GM21381 (cell line): ENCODE measurements at regions not wholly inside any gene's neighbourhood (a gene's known extent, or its start where the extent isn't known, plus 50 kb on each side); places are given as distances from the start of the nearest gene placed in this dataset.

Source experiments
- ATAC-seq: cut with Tn5 transposase; IDR thresholded peaks from one replicate; pipeline ENCODE4 v1.9.1; 2021; ENCODE audit warnings: mild to moderate bottlenecking, moderate library complexity; ENCODE audit not compliant: unreplicated experiment

- ATAC-seq = no peak
Observed at GRCh38 chr10:125460326-125460725, 222.6 kb downstream of the TEX36 start.

- ATAC-seq = no peak
Observed at GRCh38 chr10:125457406-125457805, 225.6 kb downstream of the TEX36 start.

DNA sequence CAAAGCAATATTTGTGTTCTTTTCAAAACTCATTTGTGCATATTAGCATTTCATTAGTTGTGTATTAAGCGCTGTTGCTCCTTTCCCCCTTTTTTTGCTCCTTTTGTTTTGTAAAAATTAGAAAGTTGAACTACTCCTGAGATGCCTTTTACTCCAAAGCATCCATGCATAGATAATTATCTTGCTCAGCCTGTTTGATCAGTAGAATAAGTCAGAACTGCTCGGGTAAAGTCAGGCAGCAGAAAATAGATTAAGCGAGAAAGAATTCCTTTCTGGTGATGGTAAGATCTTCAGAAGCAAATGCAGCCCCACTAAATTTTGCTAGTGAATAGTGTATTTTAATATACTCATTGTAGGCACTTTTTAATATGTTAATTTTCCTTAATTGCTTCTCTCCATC, 227.1 kb downstream of the TEX36 start:
- no peak for ATAC-seq

DNA sequence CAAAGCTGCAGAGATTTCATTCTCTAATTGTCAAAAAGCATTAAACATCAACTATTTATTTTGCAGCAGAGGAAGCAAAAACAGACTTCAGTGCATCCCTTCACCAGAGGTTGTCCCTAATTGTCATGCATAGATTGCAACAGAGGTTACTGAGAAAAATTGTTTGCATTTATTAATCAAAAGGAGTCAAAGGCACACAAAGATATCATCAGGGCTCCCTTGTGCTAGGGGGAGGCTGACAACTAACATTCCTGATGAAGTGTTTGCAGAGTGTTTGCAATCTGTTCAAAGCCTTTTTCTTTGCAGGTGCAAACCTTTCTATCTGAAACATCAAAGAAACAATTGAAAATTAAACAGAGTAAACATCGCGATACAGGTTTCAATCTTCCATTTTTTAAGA, 227.5 kb downstream of the TEX36 start:
- ATAC-seq = no peak

DNA sequence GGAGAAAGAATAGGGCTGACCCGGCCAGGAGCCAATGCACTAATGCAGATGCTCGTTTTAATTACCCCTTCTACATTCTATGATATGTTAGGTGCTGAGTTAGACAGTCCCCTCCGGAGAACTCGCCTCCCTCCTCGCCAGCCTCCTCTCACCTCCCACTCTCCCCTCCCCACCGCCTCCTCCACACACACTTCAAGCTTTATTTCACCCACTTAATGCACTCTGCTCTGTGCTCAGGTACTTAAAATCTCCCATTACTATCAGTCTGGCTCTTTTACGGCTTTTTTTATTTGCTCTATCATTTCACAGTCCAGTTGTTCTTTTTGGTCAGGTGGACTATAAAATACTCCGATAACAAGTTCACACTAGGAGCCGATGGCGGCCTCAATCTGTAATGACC, 231.6 kb downstream of the TEX36 start:
- no peak for ATAC-seq

DNA sequence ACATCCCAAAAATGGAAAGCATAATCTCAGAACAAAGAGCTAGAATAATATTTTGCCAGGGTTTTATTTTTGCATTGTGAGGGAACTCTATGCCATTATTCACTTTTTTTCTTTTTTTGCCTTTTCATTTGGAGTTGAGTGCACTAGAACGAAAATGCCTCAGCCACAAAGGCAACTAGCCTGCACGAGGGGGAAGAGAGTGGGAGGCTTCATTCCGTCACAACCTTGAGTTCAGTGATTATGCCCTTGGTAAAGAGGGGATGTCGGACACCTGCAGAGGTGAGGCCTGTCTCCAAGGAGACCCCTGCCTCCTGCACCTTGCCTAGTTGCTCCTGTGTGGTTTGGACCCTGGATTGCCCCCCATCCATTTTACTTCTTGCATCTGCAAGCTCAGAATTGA, 232.7 kb downstream of the TEX36 start:
- ATAC-seq = no peak

GRCh38 chr10:125449571-125449970, 233.4 kb downstream of the TEX36 start:
- ATAC-seq = no peak

DNA sequence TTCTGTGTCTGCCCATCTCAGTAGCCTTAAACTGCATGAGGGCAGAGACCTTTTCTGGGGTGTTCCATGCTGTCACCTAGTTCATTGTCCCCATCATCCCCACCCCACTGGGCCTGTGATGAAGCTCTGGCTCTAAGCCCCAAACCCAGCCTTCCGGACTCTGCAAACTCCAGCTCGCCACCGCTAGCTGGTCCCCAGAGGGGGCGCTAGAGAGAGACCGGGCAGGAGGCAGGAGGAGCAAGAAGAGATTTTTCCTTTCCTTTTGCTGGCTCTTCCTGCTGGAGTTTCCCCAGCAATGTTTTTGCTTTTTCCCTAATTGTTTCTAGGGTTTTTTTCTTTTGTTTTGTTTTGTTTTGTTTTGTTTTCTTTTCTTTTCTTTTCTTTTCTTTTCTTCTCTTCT, 234.4 kb downstream of the TEX36 start:
- no peak for ATAC-seq

DNA sequence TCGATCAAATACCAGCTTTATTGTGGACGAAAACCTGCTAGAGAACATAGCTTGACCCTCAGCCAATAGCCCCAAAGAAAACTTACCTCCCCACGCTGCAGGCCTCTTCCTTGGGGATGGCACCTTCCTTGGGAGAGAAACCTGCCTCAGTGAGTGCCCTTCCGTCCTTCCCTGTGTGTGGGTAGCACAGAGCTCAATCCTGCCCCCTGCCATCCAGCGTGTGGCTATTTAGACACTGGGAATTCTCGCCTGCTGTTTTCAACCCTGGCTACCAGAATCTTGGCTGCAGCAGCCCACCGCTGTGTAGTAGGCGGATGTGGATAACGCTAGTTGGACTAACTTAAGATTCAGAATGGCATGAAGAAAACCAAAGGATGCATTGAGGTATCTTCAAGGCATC, 238.2 kb downstream of the TEX36 start:
- no peak for ATAC-seq

DNA sequence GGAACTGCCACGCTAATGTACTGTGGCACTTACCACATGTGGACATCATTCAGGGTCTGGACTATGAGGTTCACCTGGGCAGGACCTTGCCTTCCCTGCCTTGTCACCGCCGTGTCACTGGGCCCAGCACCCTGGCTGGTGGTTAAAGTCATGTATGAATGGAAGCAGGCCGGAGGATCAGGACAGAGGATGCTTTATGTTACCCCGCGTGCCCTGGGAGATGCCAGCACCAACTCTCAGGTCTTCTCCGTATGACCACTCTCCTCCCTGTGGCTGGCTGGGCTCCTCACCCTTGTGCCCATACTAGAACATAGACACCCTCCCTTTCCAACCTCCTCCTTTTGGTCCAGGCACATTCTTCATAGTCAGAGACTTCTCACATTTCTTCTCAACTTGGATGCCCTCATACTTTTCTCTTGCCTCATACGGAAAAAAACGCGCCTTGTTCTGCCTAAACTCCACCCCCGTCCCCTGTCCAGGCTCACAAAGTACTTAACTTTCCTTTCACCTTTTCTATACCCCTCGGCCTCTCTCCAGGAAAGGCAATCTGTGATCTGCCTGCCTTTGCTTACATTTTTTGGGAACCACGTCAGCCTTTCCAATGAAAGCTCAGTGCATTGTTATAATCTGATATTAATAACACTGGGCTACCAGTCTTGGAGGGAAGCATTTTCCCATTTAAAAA, 240.0 kb downstream of the TEX36 start:
- no peak for ATAC-seq

DNA sequence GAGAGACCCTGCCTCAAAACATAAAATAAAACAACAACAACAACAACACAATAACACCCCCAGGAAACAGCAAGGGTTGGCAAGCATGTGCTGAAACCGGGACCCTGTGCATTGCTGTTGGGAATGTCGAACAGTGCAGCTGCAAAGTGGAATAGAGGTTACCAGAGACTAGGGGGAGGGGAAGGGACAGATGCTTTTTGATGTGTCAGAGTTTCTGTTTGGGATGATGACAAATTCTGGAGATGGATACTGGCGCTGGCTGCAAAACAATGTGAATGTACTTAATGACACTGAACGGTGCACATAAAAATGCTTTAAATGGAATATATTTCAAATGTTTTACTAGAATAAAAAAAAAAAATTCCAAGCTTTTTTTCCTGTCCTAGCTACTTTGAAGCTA, 241.8 kb downstream of the TEX36 start:
- no peak for ATAC-seq

DNA sequence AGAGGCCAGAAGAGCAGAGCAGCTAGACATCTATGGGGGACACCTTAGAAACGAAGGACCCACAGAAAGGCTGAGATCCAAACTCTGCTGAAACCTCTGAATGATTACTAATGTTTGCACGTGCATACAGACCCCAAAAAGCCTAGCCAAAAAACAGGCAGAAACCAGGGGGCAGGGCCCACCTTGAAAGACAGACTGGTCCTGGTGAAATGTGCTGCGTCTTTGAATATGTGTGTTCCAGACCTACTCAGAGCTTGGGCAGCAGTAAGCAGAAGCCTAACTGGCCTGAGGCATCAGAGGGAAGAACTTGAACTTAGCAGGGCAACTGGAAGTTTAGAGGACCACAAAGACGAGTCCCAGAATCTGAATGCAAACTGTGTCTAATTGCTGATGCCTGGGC, 251.8 kb downstream of the TEX36 start:
- no peak for ATAC-seq

DNA sequence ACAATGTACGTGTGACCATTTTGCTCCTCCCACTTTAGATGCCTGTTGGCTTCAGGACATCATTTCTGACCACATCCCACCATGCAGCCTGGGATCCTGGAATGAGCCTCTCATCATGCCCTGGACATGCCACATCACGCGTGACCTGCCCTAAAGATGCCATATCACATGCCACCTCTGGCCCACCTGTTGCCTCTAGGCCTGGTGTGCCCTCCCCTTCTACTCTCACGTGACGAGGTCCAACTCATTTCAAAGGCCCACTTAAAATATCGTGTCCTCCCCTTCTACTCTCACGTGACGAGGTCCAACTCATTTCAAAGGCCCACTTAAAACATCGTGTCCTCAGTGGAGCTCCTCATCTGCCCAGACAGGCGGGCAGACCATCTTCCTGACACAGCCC, 254.9 kb downstream of the TEX36 start:
- no peak for ATAC-seq

GRCh38 chr10:125424191-125424847, 258.6 kb downstream of the TEX36 start:
- ATAC-seq = no peak

GRCh38 chr10:125423569-125423968, 259.4 kb downstream of the TEX36 start:
- ATAC-seq = no peak

- ATAC-seq = no peak
Observed at GRCh38 chr10:125419831-125420230, 259.5 kb upstream of the CTBP2 start.

DNA sequence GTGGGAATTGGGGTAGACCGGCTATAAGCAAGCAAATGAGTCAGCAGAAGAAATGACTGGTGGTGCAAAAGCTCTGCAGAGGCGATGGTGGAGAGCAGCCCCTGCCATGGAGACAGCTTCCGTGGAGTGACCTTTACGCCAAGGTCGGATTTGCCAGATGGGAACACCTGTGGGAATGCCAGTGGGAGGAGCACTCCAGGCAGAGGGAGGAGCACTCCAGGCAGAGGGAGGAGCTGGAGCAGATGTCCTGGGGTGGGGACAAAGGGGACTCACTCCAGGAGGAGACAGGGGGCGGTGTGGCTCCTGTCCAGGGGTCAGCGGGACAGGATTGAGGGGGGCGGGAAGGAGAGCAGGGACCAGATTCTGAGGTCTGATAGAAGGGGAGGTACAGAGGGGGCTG, 258.8 kb upstream of the CTBP2 start:
- ATAC-seq = no peak

GRCh38 chr10:125417605-125418004, 257.2 kb upstream of the CTBP2 start:
- ATAC-seq = no peak

DNA sequence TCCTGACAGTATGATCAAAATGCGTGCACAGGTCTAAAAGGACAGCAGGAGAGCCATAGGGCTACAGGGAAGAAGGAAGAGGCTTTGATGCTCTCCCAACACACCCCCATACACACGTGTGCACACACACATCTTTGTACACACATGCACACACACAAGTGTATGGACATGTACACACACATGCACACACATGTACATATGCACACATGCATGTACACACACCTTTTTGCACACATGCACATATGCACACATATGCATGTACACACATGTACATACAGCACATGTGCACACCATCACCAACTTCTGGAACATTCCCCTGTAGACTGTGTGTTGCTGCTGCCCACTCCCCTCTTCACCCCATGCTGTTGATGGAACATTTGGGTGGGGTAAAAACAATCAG, 255.6 kb upstream of the CTBP2 start:
- ATAC-seq = no peak

- no peak for ATAC-seq
Observed at GRCh38 chr10:125415006-125415633, 254.8 kb upstream of the CTBP2 start.

DNA sequence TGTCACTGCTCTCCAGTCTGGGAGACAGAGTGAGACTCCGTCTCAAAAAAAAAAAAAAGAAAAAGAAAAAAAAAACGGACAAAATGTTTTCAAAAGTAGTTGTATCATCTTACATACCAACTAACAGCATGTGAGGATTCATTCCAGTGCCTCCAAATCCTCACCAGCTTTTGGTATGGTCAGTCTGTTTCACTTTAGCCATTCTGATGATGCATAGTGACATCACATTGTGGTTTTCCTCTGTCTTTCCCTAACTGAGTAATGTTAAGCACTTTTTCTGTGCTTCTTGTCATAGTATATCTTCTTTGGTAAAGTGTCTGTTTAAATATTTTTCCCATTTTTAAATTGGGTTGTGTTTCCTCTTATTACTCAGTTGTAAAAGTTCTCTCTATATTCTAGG, 251.4 kb upstream of the CTBP2 start:
- no peak for ATAC-seq

- ATAC-seq = no peak
Observed at GRCh38 chr10:125409756-125410155, 249.4 kb upstream of the CTBP2 start.
